AG20443 (cell line): ENCODE measurements at regions not wholly inside any gene's neighbourhood (a gene's known extent, or its start where the extent isn't known, plus 50 kb on each side); places are given as distances from the start of the nearest gene placed in this dataset.
"Not testable (repeated sequence)": the region's sequence is repeated elsewhere in the genome, so short reads cannot be mapped to it uniquely, and the experiment has no call there.

Experiments used
- DNase-seq: peaks from one replicate; pipeline ENCODE4 v3.0.0; 2012; ENCODE audit warnings: low spot score, mixed read lengths

DNA sequence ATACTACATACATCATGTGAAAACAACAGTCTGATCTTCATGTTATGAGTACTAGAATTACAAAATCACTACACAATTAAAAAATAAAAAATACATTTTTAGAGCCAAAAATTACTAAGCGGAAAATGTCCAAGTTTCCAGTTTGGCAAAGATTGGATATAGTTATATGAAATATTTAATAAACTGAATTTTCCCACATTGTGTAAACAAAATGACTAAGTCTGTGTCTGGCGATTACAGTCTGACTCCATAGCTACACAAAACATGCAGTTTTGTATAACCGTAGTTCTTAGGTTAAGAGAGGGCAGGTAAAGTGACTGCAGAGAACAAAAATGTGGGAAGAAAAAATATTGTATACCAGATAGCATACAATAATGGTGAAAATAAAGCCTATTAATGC lies 59.2 kb upstream of the TMEM47 start:
- DNase-seq = peak; percentile 4

DNA sequence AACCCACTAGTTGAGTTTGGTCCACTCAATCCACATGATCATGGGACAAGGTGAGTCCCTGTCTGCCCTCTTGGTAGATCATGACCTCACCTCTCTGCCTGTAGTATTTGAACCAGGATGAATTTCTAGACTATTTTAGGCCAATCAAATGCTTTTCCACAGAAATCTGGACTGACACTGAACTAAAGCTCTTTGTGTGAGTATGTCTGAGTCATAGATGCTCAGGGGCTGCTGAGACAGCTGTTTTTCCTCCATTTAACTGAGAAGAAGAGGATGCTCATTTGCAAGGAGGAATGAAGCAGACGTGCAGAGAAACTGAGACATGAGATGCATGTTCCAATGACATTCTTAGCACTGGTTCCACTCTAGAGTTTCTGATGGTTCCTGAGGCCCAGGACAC lies 77.3 kb upstream of the TMEM47 start:
- peak; percentile 30 for DNase-seq

DNA sequence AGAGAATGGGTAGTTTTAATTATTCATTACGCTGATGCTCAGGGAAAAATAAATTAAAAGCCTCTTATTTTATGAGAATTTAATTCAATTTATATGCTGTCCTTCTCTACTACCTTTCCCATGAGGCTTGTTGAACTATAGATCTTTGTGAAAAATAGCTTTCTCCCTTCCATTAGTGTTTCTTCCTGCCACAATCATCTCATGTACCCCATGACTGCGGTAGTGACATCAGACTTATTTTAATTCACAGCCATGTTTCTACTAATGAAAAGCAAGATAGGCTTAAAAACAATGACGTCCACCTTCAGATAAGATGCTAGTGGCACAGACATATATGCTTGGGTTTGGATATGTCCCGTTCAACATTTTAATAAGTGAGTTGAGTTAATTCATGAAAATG lies 87.4 kb upstream of the TMEM47 start:
- no peak for DNase-seq

DNA sequence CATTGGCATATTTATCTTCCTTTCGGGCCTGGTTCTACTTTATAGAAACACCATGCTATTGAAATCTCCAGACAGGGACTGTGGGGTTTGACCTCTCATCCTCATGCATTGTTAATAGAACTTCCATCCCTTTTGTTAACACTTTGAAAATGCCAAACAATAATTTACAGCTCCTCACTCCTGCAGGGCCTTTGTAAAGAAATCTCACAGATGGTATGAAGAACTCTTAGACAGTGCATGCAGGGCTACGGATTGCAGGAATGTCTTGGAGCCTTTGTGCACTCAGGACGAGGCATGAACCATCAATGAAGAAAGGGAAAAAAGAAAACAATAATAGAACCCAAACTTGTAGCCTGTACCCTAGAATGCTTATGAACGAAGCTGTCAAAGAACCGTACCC lies 92.8 kb upstream of the TMEM47 start:
- DNase-seq = no peak

DNA sequence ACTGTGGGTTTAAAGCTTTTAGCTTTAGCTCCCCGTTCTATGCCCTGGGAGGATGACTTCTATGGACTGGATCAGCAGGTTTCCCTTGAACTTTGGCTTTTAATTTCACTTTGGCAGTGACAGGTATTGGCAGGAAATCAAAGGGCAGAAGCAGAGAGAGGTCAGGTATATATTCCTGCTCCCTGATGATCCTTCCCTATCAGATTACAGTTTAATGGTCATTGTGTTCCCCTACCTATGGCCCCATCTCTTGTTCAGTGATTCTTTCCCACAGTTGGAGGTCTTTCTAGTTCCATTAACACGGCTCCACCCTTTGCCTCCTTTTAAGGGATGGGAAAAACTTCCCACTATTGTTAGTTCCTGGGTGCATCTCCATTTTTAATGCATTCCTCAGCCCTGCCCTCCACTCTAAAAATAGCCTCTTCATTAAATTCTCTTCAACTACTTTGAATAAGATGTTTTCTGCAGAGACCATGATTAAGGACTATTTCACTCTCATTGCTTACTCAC lies 107.8 kb upstream of the TMEM47 start:
- DNase-seq = no peak

DNA sequence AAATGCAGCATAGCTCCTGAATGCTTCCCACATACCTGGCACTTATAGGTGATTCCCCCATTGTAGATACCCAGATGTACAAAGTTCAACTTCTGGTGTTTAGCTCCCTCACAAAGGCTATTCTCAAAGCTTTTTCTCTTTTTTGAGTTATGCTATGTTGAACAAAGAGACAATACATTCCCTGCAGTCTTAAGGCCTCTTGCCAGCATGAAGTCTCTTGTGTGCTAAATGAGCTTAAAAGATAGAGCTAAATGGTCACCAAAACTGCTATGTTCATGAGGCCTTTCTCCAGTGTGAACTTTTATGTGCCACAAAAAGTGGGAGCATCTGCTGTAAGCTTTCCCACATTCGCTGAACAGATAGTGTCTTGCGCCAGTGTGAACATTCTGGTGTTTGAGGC lies 111.2 kb upstream of the TMEM47 start:
- no peak for DNase-seq

DNA sequence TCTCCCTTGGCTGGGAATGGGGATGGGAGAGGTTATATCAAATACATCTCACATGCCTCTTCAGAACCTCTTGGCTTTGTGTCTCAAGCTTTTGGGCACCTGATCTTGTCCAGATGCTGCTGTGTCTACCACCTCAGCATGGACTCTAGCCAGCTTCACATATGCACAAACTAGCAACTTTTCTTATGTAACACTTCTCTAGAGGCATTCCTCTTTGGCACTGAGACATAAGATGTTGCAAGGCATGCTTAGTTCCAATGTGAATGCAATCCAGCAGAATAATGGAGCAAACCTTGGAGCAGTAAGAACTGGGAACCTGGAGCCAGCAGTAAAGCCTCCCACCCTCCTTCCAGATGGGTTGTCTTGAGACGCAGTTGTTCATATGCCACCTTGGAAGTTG lies 113.4 kb upstream of the TMEM47 start:
- DNase-seq = peak; percentile 8

DNA sequence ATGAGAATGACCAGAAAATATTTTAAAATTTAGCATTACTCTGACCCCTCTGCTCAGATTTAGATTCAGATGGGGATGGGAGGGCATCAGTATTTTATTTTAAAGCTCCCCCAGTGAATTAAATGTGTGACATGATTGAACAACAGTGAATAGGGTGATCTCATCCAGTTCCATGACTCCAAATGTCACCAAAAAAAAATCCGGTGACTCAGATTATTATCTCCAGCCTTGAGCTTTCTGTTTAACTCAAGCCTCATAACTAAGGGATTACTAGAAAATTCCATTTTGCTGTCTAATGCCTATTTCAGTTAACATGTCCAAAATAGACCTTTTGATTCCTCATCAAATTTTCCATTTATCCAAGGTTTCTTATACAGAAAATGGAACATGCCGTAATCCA lies 121.8 kb upstream of the TMEM47 start:
- DNase-seq = peak; percentile 29

DNA sequence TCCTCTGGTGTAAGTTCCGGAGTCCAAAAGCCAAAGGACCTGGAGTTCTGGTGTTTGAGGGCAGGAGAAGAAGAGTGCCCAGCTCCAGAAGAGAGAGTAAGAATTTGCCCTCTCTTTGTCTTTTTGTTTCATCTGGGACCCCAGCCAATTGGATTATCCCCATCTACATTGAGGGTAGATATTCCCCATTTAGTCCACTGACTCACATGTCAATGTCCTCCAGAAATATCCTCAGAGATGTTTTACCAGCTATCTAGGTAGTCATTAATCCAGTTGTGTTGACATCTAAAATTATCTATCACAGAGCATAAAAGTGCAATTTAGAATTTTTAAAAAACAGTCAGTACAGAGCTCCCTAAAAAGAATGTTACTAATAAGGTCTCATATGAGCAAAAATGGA lies 132.9 kb upstream of the TMEM47 start:
- no peak for DNase-seq

DNA sequence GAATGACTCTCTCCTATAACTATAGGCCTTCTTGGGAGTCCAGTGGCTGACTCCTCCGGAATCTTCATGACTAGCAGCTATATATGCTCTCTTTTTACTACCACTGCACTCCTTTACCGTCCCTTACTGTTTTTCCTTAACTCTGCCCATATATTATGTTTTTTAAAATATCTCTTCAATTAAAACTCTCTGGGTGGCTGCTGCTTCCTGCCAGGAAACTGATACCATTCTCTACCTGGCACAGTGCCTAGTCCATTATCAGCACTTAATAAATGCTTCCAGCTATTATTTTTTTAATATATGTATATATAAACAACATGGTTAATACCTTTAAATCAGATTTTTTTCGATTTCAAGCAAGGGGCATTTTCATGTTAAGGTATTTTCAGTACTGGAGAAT lies 136.6 kb upstream of the FAM47B start:
- DNase-seq = no peak

DNA sequence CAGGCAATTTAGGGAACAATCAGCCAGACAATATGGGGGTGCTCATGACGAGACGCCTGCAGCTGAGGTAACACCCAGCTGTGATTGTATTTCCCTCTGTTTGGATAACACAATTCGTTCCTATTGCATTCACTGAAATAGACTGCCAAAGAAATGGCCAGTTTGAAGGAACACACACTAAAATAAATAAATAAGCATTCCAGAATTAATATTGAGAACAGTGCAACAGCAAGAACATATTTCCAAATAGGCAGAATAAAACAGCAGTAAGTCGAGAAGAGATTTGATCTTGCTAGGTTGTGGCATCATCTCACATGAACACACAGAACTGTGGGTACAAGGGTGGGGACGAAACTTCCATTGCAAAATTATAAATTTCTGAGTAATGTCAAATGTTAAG lies 133.5 kb upstream of the FAM47B start:
- no peak for DNase-seq

DNA sequence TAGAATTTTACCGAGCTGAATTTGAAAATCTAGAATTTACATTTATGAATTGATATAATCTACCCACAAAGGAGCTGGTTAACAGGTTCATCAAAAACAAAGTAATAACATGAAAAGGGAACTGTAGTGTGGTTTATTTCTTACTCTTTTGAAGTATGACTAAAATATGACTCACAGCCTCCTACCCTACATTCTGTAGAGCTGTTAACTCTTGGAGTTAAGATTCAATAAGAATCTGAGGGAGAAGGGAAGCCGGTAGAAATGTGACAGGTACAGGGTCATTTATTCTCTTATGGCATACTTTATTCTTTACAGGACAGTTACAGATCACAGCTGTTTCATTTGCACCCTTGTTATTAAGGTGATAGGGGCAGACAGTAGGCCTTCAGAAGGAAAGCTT lies 132.2 kb upstream of the FAM47B start:
- peak; percentile 18 for DNase-seq

DNA sequence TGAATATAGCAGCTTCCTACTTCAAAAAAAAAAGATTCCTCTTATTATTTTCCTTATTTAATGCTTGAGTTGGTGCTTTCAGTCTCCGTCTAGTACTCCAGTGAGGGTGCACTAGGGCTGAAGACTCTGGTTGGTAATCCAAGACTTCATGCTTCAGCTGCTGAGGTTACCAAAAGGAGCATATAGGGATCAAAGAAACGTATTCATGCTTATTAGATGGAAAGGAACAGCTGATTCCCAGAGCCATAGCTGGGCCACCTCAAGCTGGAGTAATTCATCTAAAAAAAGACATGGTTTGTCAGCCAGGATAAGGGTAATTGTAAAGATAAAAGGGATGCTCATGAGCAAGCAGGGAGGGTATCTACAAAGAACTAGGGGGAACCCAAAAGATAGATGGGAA lies 131.7 kb upstream of the FAM47B start:
- no peak for DNase-seq

DNA sequence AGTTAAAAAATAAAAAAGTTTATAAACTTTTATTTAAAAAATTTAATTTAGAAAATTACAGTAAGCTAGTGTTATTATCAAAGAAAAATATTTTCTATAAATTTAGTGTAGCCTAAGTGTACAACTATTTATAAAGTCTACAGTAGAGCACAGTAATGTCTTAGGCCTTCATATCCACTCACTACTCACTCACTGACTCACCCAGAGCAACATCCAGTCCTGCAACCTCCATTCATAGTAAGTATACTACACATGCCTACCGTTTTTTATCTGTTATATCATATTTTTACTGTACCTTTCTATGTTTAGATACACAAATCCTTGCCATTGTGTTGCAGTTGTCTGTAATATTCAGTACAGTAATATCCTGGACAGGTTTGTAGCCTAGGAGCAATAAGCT lies 129.0 kb upstream of the FAM47B start:
- no peak for DNase-seq

DNA sequence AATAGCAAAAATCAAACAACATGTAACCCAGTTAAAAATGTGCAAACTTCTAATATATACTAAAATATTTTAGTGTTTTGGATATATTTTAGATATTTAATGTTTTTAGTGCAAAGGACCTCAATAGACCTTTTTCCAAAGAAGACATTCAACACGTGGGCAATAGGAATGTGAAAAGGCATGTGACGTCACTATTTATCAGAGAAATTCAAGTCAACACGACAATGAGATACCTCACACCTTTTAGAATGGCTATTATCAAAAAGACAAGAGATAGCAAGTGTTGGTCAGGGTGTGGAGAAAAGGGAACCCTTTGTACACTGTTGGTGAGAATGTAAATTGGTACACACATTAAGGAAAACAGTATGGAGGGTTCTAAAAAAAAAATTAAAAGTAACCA lies 115.6 kb upstream of the FAM47B start:
- DNase-seq = no peak

DNA sequence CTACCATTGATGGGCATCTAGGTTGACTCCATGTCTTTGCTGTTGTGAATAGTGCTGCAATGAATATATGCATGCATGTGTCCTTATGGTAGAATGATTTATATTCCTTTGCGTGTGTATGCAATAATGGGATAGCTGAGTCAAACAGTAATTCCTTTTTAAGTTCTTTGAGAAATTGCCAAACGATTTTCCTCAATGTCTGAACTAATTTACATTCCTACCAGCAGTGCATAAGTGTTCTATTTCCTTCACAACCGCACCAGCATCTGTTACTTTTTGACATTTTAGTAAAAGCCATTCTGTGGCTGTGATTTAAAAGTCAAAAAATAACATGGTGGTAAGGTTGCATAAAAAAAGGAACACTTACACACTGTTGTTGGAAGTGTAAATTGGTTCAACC lies 103.1 kb upstream of the FAM47B start:
- no peak for DNase-seq

DNA sequence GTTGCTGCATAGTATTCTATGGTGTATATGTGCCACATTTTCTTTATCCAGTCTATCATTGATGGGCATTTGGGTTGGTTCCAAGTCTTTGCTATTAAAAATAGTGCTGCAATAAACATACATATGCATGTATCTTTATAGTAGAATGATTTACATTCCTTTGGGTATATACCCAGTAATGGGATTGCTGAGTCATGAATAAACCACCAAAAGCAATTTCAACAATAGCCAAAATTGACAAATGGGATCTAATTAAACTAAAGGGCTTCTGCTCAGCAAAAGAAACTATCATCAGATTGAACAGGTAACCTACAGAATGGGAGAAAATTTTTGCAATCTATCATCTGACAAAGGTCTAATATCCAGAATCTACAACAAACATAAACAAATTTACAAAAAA lies 101.4 kb upstream of the FAM47B start:
- not testable (repeated sequence) for DNase-seq

DNA sequence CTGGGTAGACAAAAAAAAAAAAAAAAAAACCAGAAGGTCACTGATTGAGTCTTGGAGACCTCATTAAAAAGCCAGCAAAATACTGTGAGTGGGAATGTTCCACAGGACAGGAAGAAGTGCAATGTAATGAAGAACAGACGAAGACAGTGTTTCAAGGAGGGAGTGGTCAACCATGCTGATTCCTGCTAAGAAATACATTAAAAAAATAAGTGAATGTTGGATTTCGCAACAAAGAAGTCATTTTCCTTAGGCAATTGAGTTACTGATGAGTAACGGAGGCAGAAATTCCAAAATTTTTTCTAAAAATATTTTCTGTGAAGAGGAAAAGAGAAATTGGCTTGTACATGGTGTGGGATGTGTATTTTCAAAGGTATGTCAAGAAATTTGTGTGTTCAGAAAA lies 94.3 kb upstream of the FAM47B start:
- peak; percentile 11 for DNase-seq

DNA sequence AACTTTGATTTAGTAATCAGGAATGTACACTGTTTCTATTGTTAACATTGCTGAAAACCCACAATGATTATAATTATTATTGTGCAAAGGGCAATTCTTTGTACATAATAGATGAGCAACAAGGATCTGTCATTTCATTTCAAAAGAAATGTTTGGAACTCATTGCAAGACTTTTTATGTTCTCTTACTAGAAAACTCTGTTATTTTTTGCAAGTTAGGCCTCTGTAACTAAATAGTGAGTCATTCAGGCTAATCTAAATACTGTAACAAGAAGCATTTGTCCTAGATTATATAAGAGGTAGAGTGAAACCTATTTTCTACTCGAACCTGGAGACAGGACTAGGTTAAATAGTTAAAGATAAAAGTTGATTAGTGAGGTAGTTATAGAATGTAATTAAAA lies 93.2 kb upstream of the FAM47B start:
- DNase-seq = peak; percentile 6

DNA sequence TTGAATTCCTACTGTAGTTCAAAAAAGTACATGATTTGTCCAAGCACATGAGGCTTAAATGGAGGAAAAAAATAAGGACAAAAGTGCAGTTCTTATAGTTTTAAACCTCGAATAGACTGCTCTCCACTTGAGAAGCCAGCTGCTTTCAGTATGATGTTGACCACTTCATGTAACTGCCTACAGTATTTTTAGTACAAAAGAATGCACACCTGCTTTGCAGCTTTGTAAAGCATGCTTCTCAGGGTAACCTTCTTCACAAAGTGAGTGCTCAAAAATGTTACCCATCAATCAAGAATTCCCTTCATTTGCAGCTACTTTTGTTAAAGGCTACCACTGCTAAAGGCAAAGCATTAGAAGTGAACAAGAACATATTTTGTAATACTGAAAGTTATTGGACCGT lies 83.4 kb upstream of the FAM47B start:
- no peak for DNase-seq

DNA sequence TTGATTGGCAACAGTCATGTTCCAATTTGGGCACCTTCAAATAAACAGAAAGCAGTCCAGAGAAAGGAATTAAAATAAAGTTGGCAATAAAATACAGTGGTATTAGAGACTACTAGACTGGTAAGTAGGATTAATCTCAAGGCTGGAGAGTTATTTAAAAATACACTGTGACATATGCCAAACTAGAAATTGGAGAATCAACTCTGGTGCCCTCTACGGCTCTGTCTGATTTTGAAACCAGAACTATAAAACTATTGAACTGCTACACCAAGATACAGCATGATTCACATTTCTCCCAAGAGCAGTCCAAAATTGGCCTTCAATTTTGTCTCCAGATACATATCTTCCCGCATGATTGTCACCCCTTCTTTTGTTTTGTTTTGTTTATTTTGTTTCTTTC lies 78.7 kb upstream of the FAM47B start:
- DNase-seq = no peak

DNA sequence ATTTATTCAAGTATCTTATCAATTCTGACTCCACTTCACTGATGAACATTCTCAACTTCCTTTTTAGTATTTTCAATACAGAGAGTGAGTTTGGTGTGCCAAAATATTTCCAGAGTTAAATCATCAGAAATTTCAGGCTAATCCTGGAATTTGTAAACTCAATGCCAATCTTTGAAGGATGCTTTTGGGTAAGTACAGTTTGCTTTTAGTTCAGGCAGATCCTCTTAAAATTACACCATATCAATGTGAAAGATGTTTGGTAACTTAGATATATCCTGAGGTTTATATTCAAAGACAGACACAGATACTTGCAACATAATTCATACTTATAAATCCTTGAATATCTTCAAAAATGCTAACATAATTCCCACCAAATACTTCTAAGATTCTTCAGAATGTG lies 76.0 kb upstream of the FAM47B start:
- DNase-seq = peak; percentile 12

DNA sequence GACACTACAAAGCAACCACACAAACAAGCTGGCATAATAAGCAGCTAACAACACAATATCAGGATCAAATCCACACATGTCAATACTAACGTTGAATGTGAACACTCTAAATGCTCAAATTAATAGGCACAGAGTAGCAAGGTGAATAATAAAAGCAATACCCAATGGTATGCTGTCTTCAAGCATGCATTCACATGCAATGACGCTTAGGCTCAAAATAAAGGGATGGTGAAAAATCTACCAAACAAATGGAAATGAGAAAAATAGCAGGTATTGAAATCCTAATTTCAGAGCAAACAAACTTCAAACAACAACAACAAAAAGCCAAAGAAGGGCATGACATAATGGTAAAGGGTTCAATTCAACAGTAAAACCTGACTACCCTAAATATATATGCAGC lies 74.0 kb upstream of the FAM47B start:
- no peak for DNase-seq

DNA sequence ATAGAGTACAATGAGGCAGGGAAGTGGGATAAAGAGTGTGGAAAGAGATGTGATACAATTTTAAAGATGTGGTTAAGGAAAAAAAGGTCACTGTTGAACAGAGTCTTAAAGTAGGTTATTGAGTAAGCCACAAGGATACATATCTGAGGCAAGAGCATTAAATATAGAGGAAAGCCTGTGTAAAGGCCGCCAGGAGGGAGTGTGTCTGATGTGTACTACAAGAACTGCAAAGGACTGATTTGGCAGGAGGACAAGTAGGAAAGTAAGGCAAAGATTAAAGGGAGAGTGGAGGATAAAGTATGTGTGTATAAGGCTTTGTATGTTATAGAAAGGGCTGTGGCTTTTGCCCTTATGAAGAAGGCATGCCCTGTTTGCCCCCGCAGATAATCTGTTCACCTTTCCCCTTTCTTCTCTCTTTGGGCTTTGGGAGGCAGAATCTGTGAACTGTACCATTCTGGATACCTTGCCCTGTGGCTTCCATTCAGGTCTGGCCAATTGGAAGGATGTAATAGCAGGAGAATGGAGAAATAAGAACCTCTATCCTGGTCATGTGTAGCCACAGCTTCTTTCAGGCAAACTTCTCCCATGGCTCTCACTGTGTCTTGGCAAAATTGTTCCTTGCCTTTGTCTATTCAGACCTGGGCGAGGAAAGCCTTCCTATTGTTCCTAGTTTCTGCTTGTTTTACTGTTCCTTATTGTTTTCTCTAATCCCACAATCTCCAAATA lies 68.9 kb upstream of the FAM47B start:
- DNase-seq = no peak

DNA sequence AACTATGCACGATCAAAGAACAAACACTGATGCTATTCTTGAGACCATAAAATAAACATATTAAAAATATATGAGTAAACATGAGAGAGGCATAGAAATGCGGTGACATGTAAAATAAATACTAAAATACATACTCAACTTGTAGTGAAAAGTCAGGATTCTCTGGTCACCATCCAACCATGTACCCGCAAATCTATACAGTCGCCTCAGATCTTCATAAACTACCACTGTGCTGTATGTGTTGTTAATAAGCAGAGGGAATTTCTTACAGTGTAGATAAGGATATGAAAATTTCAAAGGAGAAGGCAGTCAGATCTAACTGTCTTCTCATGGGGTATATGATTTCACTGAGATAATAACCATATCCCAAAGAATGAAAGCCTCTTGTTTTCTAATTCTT lies 67.8 kb upstream of the FAM47B start:
- no peak for DNase-seq
